ENCODE measurements at regions not wholly inside any gene's neighbourhood (a gene's known extent, or its start where the extent isn't known, plus 50 kb on each side); places are given as distances from the start of the nearest gene placed in this dataset.
A peak's percentile ranks its signal among the peaks of the same experiment; 100 is the strongest.

- no peak for TF ChIP-seq CTCF (IDR thresholded peaks at IDR 0.05; ENCODE audit: low read depth, low read length)
- no peak overlapping the region for H3K4me3 ChIP-seq (ENCODE audit: low read depth, low read length)
- DNase-seq (ENCODE audit: low read depth, low spot score) = no peak
- in situ Hi-C loops (cut with HindIII; ENCODE audit: low sequenced_read_pairs) = no loop called here
Observed at GRCh38 chr15:70340494-70340870, 242.8 kb upstream of the TLE3 start.

GRCh38 chr15:70339571-70340493 lies 242.1 kb upstream of the TLE3 start:
- no peak overlapping the region for H3K4me3 ChIP-seq (ENCODE audit: low read depth, low read length)
- in situ Hi-C loops (cut with HindIII; ENCODE audit: low sequenced_read_pairs) = no loop called here
- peak; percentile 27 for DNase-seq (ENCODE audit: low read depth, low spot score)
- TF ChIP-seq CTCF (IDR thresholded peaks at IDR 0.05; ENCODE audit: low read depth, low read length) = no peak

- in situ Hi-C loops (cut with HindIII; ENCODE audit: low sequenced_read_pairs) = no loop called here
- no peak for TF ChIP-seq CTCF (IDR thresholded peaks at IDR 0.05; ENCODE audit: low read depth, low read length)
- no peak for DNase-seq (ENCODE audit: low read depth, low spot score)
- no peak overlapping the region for H3K4me3 ChIP-seq (ENCODE audit: low read depth, low read length)
Observed at GRCh38 chr15:70337277-70338186, 239.8 kb upstream of the TLE3 start.

- no peak for TF ChIP-seq CTCF (IDR thresholded peaks at IDR 0.05; ENCODE audit: low read depth, low read length)
- DNase-seq (ENCODE audit: low read depth, low spot score) = no peak
- H3K4me3 ChIP-seq (ENCODE audit: low read depth, low read length) = no peak overlapping the region
- in situ Hi-C loops (cut with HindIII; ENCODE audit: low sequenced_read_pairs) = no loop called here
Observed at GRCh38 chr15:70336425-70337009, 238.8 kb upstream of the TLE3 start.

GRCh38 chr15:70334286-70334685 lies 236.6 kb upstream of the TLE3 start:
- no peak overlapping the region for H3K4me3 ChIP-seq (ENCODE audit: low read depth, low read length)
- TF ChIP-seq CTCF (IDR thresholded peaks at IDR 0.05; ENCODE audit: low read depth, low read length) = no peak
- in situ Hi-C loops (cut with HindIII; ENCODE audit: low sequenced_read_pairs) = no loop called here
- no peak for DNase-seq (ENCODE audit: low read depth, low spot score)

GRCh38 chr15:70329179-70329578 lies 231.5 kb upstream of the TLE3 start:
- no peak for DNase-seq (ENCODE audit: low read depth, low spot score)
- in situ Hi-C loops (cut with HindIII; ENCODE audit: low sequenced_read_pairs) = no loop called here
- no peak for TF ChIP-seq CTCF (IDR thresholded peaks at IDR 0.05; ENCODE audit: low read depth, low read length)
- no peak overlapping the region for H3K4me3 ChIP-seq (ENCODE audit: low read depth, low read length)
